SU-DHL-6 (cell line): ENCODE measurements at regions not wholly inside any gene's neighbourhood (a gene's known extent, or its start where the extent isn't known, plus 50 kb on each side); places are given as distances from the start of the nearest gene placed in this dataset.

Source experiments
- H2AFZ ChIP-seq: fragments of 200-600 bp; sonication (generic); 2 replicates; pipeline ENCODE4 v1.6.1; 2014; ENCODE audit warnings: low read depth, mild to moderate bottlenecking, moderate library complexity, mixed read lengths, antibody characterized with exemption, low read length; ENCODE audit not compliant: severe bottlenecking
- H3F3A ChIP-seq: fragments of 200-600 bp; shearing (Covaris generic); 2 replicates; pipeline ENCODE4 v1.6.0; 2016; ENCODE audit warnings: antibody characterized with exemption, mild to moderate bottlenecking; ENCODE audit not compliant: insufficient read depth
- H3K27ac ChIP-seq: fragments of 200-600 bp; sonication (generic); 2 replicates; pipeline ENCODE4 v1.5.1; 2016; ENCODE audit warnings: low read depth, mild to moderate bottlenecking, low read length, moderate library complexity, mixed read lengths
- H3K27me3 ChIP-seq: fragments of 200-600 bp; sonication (generic), shearing (Covaris generic); 2 replicates; pipeline ENCODE4 v1.6.0; 2014; ENCODE audit warnings: mild to moderate bottlenecking, low read length
- H3K36me3 ChIP-seq: fragments of 200-600 bp; sonication (generic); 2 replicates; pipeline ENCODE4 v1.6.1; 2014; ENCODE audit warnings: mild to moderate bottlenecking, low read length, mixed read lengths
- H3K4me2 ChIP-seq: fragments of 300-600, 200-600 bp; shearing (Covaris generic), sonication (generic); 2 replicates; pipeline ENCODE4 v1.6.0; 2014; ENCODE audit warnings: low read length, low read depth, mild to moderate bottlenecking; ENCODE audit not compliant: poor library complexity, severe bottlenecking
- H3K4me3 ChIP-seq: fragments of 200-600 bp; sonication (generic); 2 replicates; pipeline ENCODE4 v1.5.1; 2014; ENCODE audit warnings: antibody characterized with exemption, low read length, mild to moderate bottlenecking, mixed read lengths; ENCODE audit not compliant: insufficient read depth, poor library complexity, severe bottlenecking
- H3K79me2 ChIP-seq: fragments of 200-600 bp; sonication (generic); 2 replicates; pipeline ENCODE4 v1.6.1; 2014; ENCODE audit warnings: mild to moderate bottlenecking, low read length, moderate library complexity; ENCODE audit not compliant: insufficient read depth
- H3K9ac ChIP-seq: fragments of 200-600 bp; sonication (generic); 2 replicates; pipeline ENCODE4 v1.7.0; 2014; ENCODE audit warnings: mild to moderate bottlenecking, low read length
- H3K9me2 ChIP-seq: fragments of 200-600 bp; sonication (generic); replicated peaks from 2 replicates; pipeline ENCODE4 v1.6.1; 2014; ENCODE audit warnings: low read length; ENCODE audit not compliant: insufficient read depth
- H3K9me3 ChIP-seq: fragments of 200-600 bp; sonication (generic); 2 replicates; pipeline ENCODE4 v1.6.1; 2014; ENCODE audit warnings: low read length, mixed read lengths; ENCODE audit not compliant: insufficient read depth
- H4K20me1 ChIP-seq: fragments of 200-600 bp; sonication (generic); 2 replicates; pipeline ENCODE4 v1.6.1; 2014; ENCODE audit warnings: low read depth, mild to moderate bottlenecking, antibody characterized with exemption, low read length, moderate library complexity, mixed read lengths
- EZH2phosphoT487 ChIP-seq: fragments of 200-600 bp; sonication (generic), shearing (Covaris generic); conservative IDR thresholded peaks from 2 replicates; pipeline ENCODE4 v1.6.1; 2018; ENCODE audit warnings: mild to moderate bottlenecking, antibody characterized with exemption, low read length, moderate library complexity, mixed read lengths
- TF ChIP-seq, protein P1 (sequence below): fragments of 200-600 bp; sonication (generic); IDR thresholded peaks from one replicate; pipeline ENCODE4 v1.5.1; 2017; ENCODE audit warnings: antibody characterized with exemption, mild to moderate bottlenecking, low read length, moderate library complexity; ENCODE audit not compliant: insufficient read depth, poor library complexity, severe bottlenecking

DNA sequence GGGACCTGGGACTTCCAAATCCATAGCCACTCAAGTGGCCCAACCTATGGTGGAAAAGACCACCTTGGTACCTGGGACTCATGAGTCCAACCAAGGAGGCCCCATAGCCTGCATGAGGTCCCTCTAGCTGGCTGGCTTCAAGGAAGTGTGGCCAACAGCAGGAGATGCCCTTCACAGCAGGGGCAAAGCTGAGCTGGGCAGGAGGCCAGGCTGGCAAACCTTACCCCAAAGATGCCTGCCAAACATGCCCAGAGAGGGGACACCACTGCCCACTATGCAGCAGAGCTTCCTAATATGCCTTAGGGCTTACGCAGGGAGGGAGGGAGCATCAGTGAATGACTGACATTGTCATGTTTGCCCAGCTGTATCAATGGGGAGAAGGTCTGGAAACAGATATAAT is 188.0 kb upstream of the GLI2 start:
- H2AFZ ChIP-seq, result no peak overlapping the region
- no peak overlapping the region for H3K4me2 ChIP-seq
- no peaks in the 10 kb centered on the region for H4K20me1 ChIP-seq
- H3K27ac ChIP-seq, result no peak overlapping the region
- no peaks in the 10 kb centered on the region for H3F3A ChIP-seq
- no peaks in the 10 kb centered on the region for H3K9me3 ChIP-seq
- H3K79me2 ChIP-seq, result no peaks in the 10 kb centered on the region
- H3K4me3 ChIP-seq, result no peak overlapping the region
- no peaks in the 10 kb centered on the region for H3K27me3 ChIP-seq
- H3K36me3 ChIP-seq, result no peaks in the 10 kb centered on the region
- no peak overlapping the region for H3K9ac ChIP-seq
- no peak for TF ChIP-seq EZH2phosphoT487
- TF ChIP-seq, protein P1, sequence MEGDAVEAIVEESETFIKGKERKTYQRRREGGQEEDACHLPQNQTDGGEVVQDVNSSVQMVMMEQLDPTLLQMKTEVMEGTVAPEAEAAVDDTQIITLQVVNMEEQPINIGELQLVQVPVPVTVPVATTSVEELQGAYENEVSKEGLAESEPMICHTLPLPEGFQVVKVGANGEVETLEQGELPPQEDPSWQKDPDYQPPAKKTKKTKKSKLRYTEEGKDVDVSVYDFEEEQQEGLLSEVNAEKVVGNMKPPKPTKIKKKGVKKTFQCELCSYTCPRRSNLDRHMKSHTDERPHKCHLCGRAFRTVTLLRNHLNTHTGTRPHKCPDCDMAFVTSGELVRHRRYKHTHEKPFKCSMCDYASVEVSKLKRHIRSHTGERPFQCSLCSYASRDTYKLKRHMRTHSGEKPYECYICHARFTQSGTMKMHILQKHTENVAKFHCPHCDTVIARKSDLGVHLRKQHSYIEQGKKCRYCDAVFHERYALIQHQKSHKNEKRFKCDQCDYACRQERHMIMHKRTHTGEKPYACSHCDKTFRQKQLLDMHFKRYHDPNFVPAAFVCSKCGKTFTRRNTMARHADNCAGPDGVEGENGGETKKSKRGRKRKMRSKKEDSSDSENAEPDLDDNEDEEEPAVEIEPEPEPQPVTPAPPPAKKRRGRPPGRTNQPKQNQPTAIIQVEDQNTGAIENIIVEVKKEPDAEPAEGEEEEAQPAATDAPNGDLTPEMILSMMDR, result no peak
- H3K9me2 ChIP-seq, result no peaks in the 10 kb centered on the region

DNA sequence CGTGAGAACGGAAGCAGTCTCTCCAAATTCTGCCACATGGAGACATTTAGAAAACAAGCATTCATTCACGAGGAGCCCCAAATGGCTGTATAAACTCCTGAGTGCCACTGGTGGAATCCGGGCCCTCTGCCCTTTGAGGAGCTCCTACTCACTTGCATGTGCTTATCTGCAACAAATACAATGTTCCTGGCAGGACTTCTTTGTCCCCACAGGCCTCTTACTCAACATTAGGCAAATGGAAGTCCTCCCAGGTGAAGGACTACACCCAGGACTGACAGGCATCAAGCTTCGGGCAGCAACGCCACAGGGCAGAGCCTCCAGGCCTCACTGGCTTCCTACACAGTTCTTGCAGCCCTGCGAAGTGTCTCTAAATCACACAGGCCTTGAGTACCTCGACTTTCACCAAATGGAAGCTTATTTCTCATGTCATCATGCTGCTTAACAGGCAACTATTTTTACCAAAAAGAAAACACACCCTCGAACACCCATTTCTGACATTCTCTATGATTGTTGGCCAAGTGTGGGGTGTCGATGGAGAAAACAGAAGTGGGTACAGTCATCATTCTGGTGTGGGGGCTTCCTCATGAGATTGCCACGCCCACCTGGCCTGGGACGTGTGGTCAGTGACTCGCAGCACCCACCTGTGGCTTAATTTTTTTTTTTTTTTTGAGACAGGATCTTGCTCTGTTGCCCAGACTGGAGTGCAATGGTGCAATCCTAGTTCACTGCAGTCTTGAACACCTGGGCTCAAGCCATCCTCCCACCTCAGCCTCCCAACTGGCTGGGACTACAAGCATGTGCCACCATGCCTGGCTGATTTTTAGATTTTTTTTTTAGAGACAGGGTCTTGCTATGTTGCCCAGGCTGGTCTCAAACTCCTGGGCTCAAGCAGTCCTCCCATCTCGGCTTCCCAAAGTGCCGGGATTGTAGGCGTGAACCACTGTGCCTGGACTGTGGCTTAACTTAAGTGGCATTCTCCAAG is 186.8 kb upstream of the GLI2 start:
- Histone ChIP-seq H3K36me3 (no peaks in the 10 kb centered on the region), H3K9me3 (no peaks in the 10 kb centered on the region), H3K27me3 (no peaks in the 10 kb centered on the region), H3K4me2 (no peak overlapping the region), H3K9me2 (no peaks in the 10 kb centered on the region), H2AFZ (no peak overlapping the region), H3F3A (no peaks in the 10 kb centered on the region), H4K20me1 (no peaks in the 10 kb centered on the region), H3K79me2 (no peaks in the 10 kb centered on the region), H3K27ac (no peak overlapping the region), H3K4me3 (no peak overlapping the region), H3K9ac (no peak overlapping the region)
- TF ChIP-seq, protein P1, result no peak
- TF ChIP-seq EZH2phosphoT487, result no peak

DNA sequence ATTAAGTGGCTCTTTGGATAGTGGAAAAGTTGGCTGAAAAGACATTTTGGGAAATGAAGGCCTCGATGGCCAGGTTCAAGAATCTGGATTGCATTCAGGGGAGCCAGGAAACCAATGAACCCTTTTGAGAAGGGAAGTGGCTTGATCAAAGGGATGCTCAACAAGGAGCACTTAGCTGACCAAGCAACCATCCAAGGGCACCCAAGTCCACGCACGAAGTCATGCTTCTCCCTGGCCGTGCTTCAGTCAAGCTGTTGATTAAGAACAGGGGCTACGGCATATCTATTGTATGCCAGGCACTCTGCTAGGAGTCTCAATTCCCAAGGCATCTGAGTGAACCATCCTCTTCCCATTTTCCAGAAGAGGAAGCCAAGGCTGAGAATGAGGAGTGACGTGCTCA is 185.8 kb upstream of the GLI2 start:
- H3K27ac ChIP-seq, result no peak overlapping the region
- no peaks in the 10 kb centered on the region for H4K20me1 ChIP-seq
- H3K79me2 ChIP-seq, result no peaks in the 10 kb centered on the region
- H2AFZ ChIP-seq, result no peak overlapping the region
- H3K4me2 ChIP-seq, result no peak overlapping the region
- H3K36me3 ChIP-seq, result no peaks in the 10 kb centered on the region
- no peaks in the 10 kb centered on the region for H3F3A ChIP-seq
- no peak overlapping the region for H3K4me3 ChIP-seq
- H3K9me2 ChIP-seq, result no peaks in the 10 kb centered on the region
- TF ChIP-seq EZH2phosphoT487, result no peak
- TF ChIP-seq, protein P1, result no peak
- H3K9ac ChIP-seq, result no peak overlapping the region
- no peaks in the 10 kb centered on the region for H3K9me3 ChIP-seq
- no peaks in the 10 kb centered on the region for H3K27me3 ChIP-seq
